ENCODE measurements at regions not wholly inside any gene's neighbourhood (a gene's known extent, or its start where the extent isn't known, plus 50 kb on each side); places are given as distances from the start of the nearest gene placed in this dataset.

- TF ChIP-seq TFE3 (CRISPR knock-in tag; IDR thresholded peaks at IDR 0.05) (peak; percentile 36; the same call in 1 of the 2 replicates), JUN (CRISPR knock-in tag; IDR thresholded peaks at IDR 0.05) (no peak), HMG20A (CRISPR knock-in tag; IDR thresholded peaks at IDR 0.05; ENCODE audit: borderline replicate concordance) (no peak), E2F2 (CRISPR knock-in tag; IDR thresholded peaks at IDR 0.05; ENCODE audit: borderline replicate concordance) (no peak), REPIN1 (CRISPR knock-in tag; IDR thresholded peaks at IDR 0.05; ENCODE audit: borderline replicate concordance, low read depth) (no peak), DMAP1 (CRISPR knock-in tag; IDR thresholded peaks at IDR 0.05) (no peak), PCBP1 (IDR thresholded peaks at IDR 0.05; ENCODE audit: borderline replicate concordance, low read depth, low read length) (no peak), NFYC (CRISPR knock-in tag; IDR thresholded peaks at IDR 0.05) (peak; percentile 85), ZNF296 (CRISPR knock-in tag; conservative IDR thresholded peaks at IDR 0.05) (no peak), THYN1 (CRISPR knock-in tag; IDR thresholded peaks at IDR 0.05; ENCODE audit: borderline replicate concordance, low read depth) (no peak), ZNF615 (CRISPR knock-in tag; IDR thresholded peaks at IDR 0.05; ENCODE audit: borderline replicate concordance) (no peak), ARID5B (CRISPR knock-in tag; IDR thresholded peaks at IDR 0.05) (peak; percentile 51), POLR2AphosphoS5 (IDR thresholded peaks at IDR 0.05; ENCODE audit: low read depth, low read length) (peak; percentile 34; the same call in 1 of the 2 replicates), FOXP1 (IDR thresholded peaks at IDR 0.05) (no peak), FOXP1 (CRISPR knock-in tag; IDR thresholded peaks at IDR 0.05) (peak; percentile 63), THAP11 (CRISPR knock-in tag; IDR thresholded peaks at IDR 0.05) (peak; percentile 51; the same call in 1 of the 2 replicates), ZNF577 (CRISPR knock-in tag; IDR thresholded peaks at IDR 0.05; ENCODE audit: borderline replicate concordance, low read depth) (no peak), FOXA3 (CRISPR knock-in tag; IDR thresholded peaks at IDR 0.05) (peak; percentile 86), HOMEZ (CRISPR knock-in tag; IDR thresholded peaks at IDR 0.05; ENCODE audit: low read depth) (peak; percentile 99), NFE2 (CRISPR knock-in tag; IDR thresholded peaks at IDR 0.05) (no peak), ZKSCAN5 (CRISPR knock-in tag; IDR thresholded peaks at IDR 0.05) (no peak), ZFP36 (IDR thresholded peaks at IDR 0.05; ENCODE audit: borderline replicate concordance, low read depth, low read length, partially characterized antibody) (no peak), RARA (CRISPR knock-in tag; IDR thresholded peaks at IDR 0.05) (peak; percentile 97), ZNF547 (CRISPR knock-in tag; IDR thresholded peaks at IDR 0.05) (no peak)
Measured at GRCh38 chr6:11414176-11414963, 123.2 kb upstream of the TMEM170B start (continued).

Data from HepG2 (cell line).